HEK293 (cell line): ENCODE measurements at regions not wholly inside any gene's neighbourhood (a gene's known extent, or its start where the extent isn't known, plus 50 kb on each side); places are given as distances from the start of the nearest gene placed in this dataset.

Experiments
- CTCF ChIA-PET: fragments of 350-600 bp; formaldehyde crosslinking; extraction: SDS; loops from one replicate; lab custom pipeline; 2021; ENCODE audit warnings: antibody characterized with exemption; lab: Yijun Ruan, JAX
- POLR2A ChIA-PET: fragments of 300-600 bp; formaldehyde crosslinking; extraction: SDS; loops from one replicate; lab custom pipeline; 2020; ENCODE audit warnings: antibody characterized with exemption, inconsistent platforms; lab: Yijun Ruan, JAX
- H3K27ac ChIP-seq: fragments of 200-500 bp; sonication (Bioruptor generic); 2 replicates; pipeline ENCODE4 v1.5.1; 2014; ENCODE audit warnings: low read depth, low read length, control low read depth, inconsistent platforms; ENCODE audit errors: extremely low read depth
- H3K36me3 ChIP-seq, 2 experiments: fragments of 200-500 bp in 1 of 2; sonication (Bioruptor generic) in 1 of 2; 1 replicate in 1 of 2; 2 replicates in 1 of 2; pipeline ENCODE4 v1.5.1; 2014 to 2017; ENCODE audit warnings: inconsistent platforms in 2 of 2, low read length in 2 of 2; ENCODE audit not compliant: control insufficient read depth in 2 of 2, insufficient read depth in 1 of 2
- H3K4me1 ChIP-seq: fragments of 200-500 bp; sonication (Bioruptor generic); 2 replicates; pipeline ENCODE4 v1.5.1; 2014; ENCODE audit warnings: mild to moderate bottlenecking, low read length, inconsistent platforms; ENCODE audit not compliant: control insufficient read depth, insufficient read depth
- H3K4me3 ChIP-seq: 2 replicates; pipeline ENCODE4 v1.5.1; 2011; ENCODE audit warnings: low read depth, mild to moderate bottlenecking, control low read depth, low read length, moderate library complexity
- H3K9me3 ChIP-seq: fragments of 200-500 bp; sonication (Bioruptor generic); 2 replicates; pipeline ENCODE4 v1.5.1; 2014; ENCODE audit warnings: low read depth, low read length, inconsistent platforms; ENCODE audit not compliant: control insufficient read depth, insufficient read depth
- HOXD13 ChIP-seq: sonication (generic); formaldehyde crosslinking; IDR thresholded peaks from 2 replicates; pipeline ENCODE4 v1.8.0; 2022; ENCODE audit warnings: missing genetic modification reagents, borderline replicate concordance
- OVOL3 ChIP-seq: fragments of 450-650 bp; formaldehyde crosslinking; IDR thresholded peaks from 2 replicates; pipeline ENCODE4 v1.5.1; 2016; ENCODE audit warnings: missing biosample characterization, missing genetic modification characterization
- TCF7L2 ChIP-seq: IDR thresholded peaks from 2 replicates; pipeline ENCODE4 v1.6.1; 2011; ENCODE audit warnings: low read depth, mild to moderate bottlenecking, inconsistent platforms, low read length, moderate library complexity, borderline replicate concordance
- ZBTB48 ChIP-seq: fragments of 450-650 bp; formaldehyde crosslinking; IDR thresholded peaks from 2 replicates; pipeline ENCODE4 v1.5.1; 2016; ENCODE audit warnings: missing biosample characterization, missing genetic modification characterization
- ZFP69B ChIP-seq: fragments of 450-650 bp; formaldehyde crosslinking; IDR thresholded peaks from 2 replicates; pipeline ENCODE4 v1.5.1; 2016; ENCODE audit warnings: missing biosample characterization, missing genetic modification characterization
- ZNF133 ChIP-seq: fragments of 450-650 bp; formaldehyde crosslinking; IDR thresholded peaks from 2 replicates; pipeline ENCODE4 v1.5.1; 2016; ENCODE audit warnings: missing biosample characterization, missing genetic modification characterization
- ZNF146 ChIP-seq: fragments of 450-650 bp; formaldehyde crosslinking; IDR thresholded peaks from 2 replicates; pipeline ENCODE4 v1.5.1; 2016; ENCODE audit warnings: missing biosample characterization, missing genetic modification characterization
- ZNF148 ChIP-seq: fragments of 450-650 bp; formaldehyde crosslinking; IDR thresholded peaks from 2 replicates; pipeline ENCODE4 v1.5.0; 2017; ENCODE audit warnings: missing biosample characterization, missing genetic modification characterization, borderline replicate concordance
- ZNF2 ChIP-seq: fragments of 450-650 bp; formaldehyde crosslinking; IDR thresholded peaks from 2 replicates; pipeline ENCODE4 v1.5.1; 2016; ENCODE audit warnings: missing biosample characterization, missing genetic modification characterization
- ZNF24 ChIP-seq: fragments of 450-650 bp; formaldehyde crosslinking; IDR thresholded peaks from 2 replicates; pipeline ENCODE4 v1.5.1; 2016; ENCODE audit warnings: missing biosample characterization, missing genetic modification characterization
- ZNF292 ChIP-seq: fragments of 450-650 bp; formaldehyde crosslinking; IDR thresholded peaks from 2 replicates; pipeline ENCODE4 v1.5.1; 2016; ENCODE audit warnings: low read depth, missing biosample characterization, missing genetic modification characterization, borderline replicate concordance
- ZNF341 ChIP-seq: fragments of 450-650 bp; formaldehyde crosslinking; IDR thresholded peaks from 2 replicates; pipeline ENCODE4; 2016; ENCODE audit warnings: low read depth, missing biosample characterization, missing genetic modification characterization
- ZNF391 ChIP-seq: fragments of 450-650 bp; formaldehyde crosslinking; IDR thresholded peaks from 2 replicates; pipeline ENCODE4 v1.5.1; 2016; ENCODE audit warnings: low read depth, missing biosample characterization, missing genetic modification characterization, borderline replicate concordance
- ZNF488 ChIP-seq: fragments of 450-650 bp; formaldehyde crosslinking; IDR thresholded peaks from 2 replicates; pipeline ENCODE4 v1.5.1; 2016; ENCODE audit warnings: missing biosample characterization, missing genetic modification characterization
- ZNF529 ChIP-seq: fragments of 450-650 bp; formaldehyde crosslinking; IDR thresholded peaks from 2 replicates; pipeline ENCODE4 v1.5.1; 2017; ENCODE audit warnings: missing genetic modification characterization, missing biosample characterization; ENCODE audit not compliant: insufficient replicate concordance
- ZNF580 ChIP-seq: fragments of 450-650 bp; formaldehyde crosslinking; IDR thresholded peaks from 2 replicates; pipeline ENCODE4 v1.5.1; 2016; ENCODE audit warnings: missing biosample characterization, missing genetic modification characterization
- ZNF585B ChIP-seq: fragments of 450-650 bp; formaldehyde crosslinking; IDR thresholded peaks from 2 replicates; pipeline ENCODE4 v1.5.1; 2016; ENCODE audit warnings: missing biosample characterization, missing genetic modification characterization
- ZNF610 ChIP-seq: fragments of 450-650 bp; formaldehyde crosslinking; IDR thresholded peaks from 2 replicates; pipeline ENCODE4 v1.5.1; 2016; ENCODE audit warnings: missing biosample characterization, missing genetic modification characterization, borderline replicate concordance
- ZNF623 ChIP-seq: fragments of 450-650 bp; formaldehyde crosslinking; IDR thresholded peaks from 2 replicates; pipeline ENCODE4 v1.5.1; 2016; ENCODE audit warnings: missing biosample characterization, missing genetic modification characterization
- ZNF791 ChIP-seq: fragments of 450-650 bp; formaldehyde crosslinking; IDR thresholded peaks from 2 replicates; pipeline ENCODE4 v1.5.1; 2016; ENCODE audit warnings: missing biosample characterization, missing genetic modification characterization
- ZNF830 ChIP-seq: fragments of 450-650 bp; IDR thresholded peaks from 2 replicates; pipeline ENCODE4 v1.5.0; 2018; ENCODE audit warnings: missing biosample characterization, missing genetic modification characterization, low read depth, mild to moderate bottlenecking, moderate library complexity
- ZSCAN16 ChIP-seq: fragments of 450-650 bp; formaldehyde crosslinking; IDR thresholded peaks from 2 replicates; pipeline ENCODE4 v1.5.1; 2016; ENCODE audit warnings: missing biosample characterization, missing genetic modification characterization

GRCh38 chr20:11372876-11373790 is 544.6 kb upstream of the BTBD3 start:
- Histone ChIP-seq H3K27ac (no peak overlapping the region), H3K9me3 (no peaks in the 10 kb centered on the region), H3K36me3 (no peaks in the 10 kb centered on the region), H3K4me1 (peaks cover 7% of the 10 kb centered on the region), H3K4me3 (no peak overlapping the region)
- TF ChIP-seq OVOL3: no peak
- no peak for TF ChIP-seq ZNF580 (tag by site-specific recombination)
- TF ChIP-seq HOXD13 (CRISPR knock-in tag): no peak
- TF ChIP-seq ZNF488: no peak
- CTCF ChIA-PET: interaction anchor here (0.5 kb wide), 1 partner anchor 23 kb away, joined by 3 read pairs; no protein-coding TSS in a partner anchor
- POLR2A ChIA-PET: no interaction called here

GRCh38 chr20:11375335-11375734 is 542.4 kb upstream of the BTBD3 start:
- H3K4me1 ChIP-seq: peaks cover 7% of the 10 kb centered on the region
- ChIA-PET POLR2A (no interaction called here), CTCF (no interaction called here)
- H3K4me3 ChIP-seq: no peak overlapping the region
- H3K9me3 ChIP-seq: no peaks in the 10 kb centered on the region
- H3K27ac ChIP-seq: no peak overlapping the region
- no peaks in the 10 kb centered on the region for H3K36me3 ChIP-seq
- TF ChIP-seq ZNF146 (tag by site-specific recombination) (no peak), ZNF2 (tag by site-specific recombination) (no peak), ZNF830 (tag by site-specific recombination) (no peak), ZNF623 (tag by site-specific recombination) (no peak), ZNF610 (tag by site-specific recombination) (no peak), TCF7L2 (no peak), ZNF24 (no peak), ZNF292 (tag by site-specific recombination) (no peak), ZNF391 (no peak), ZSCAN16 (tag by site-specific recombination) (no peak), ZNF341 (tag by site-specific recombination) (no peak), ZNF488 (no peak), ZNF791 (tag by site-specific recombination) (no peak), ZNF529 (tag by site-specific recombination) (no peak), ZFP69B (tag by site-specific recombination) (no peak), ZNF148 (no peak), ZNF585B (no peak), ZNF133 (tag by site-specific recombination) (no peak), ZBTB48 (tag by site-specific recombination) (no peak)
